HG02759 (cell line): ENCODE measurements at regions not wholly inside any gene's neighbourhood (a gene's known extent, or its start where the extent isn't known, plus 50 kb on each side); places are given as distances from the start of the nearest gene placed in this dataset.

Experiments
- ATAC-seq: cut with Tn5 transposase; IDR thresholded peaks from one replicate; pipeline ENCODE4 v1.9.1; 2021; ENCODE audit warnings: mild to moderate bottlenecking, moderate library complexity; ENCODE audit not compliant: unreplicated experiment

GRCh38 chr17:14918540-14918939 is 346.6 kb downstream of the PMP22 start:
- no peak for ATAC-seq

- ATAC-seq: no peak
These were observed 354.2 kb downstream of the PMP22 start for GRCh38 chr17:14910916-14911315.

- ATAC-seq: no peak
These were observed 360.7 kb downstream of the PMP22 start for GRCh38 chr17:14904386-14904785.

GRCh38 chr17:14903854-14904253 is 361.3 kb downstream of the PMP22 start:
- no peak for ATAC-seq

GRCh38 chr17:14902803-14903202 is 362.3 kb downstream of the PMP22 start:
- no peak for ATAC-seq

GRCh38 chr17:14902297-14902696 is 362.8 kb downstream of the PMP22 start:
- no peak for ATAC-seq

- no peak for ATAC-seq
These were observed 363.8 kb downstream of the PMP22 start for GRCh38 chr17:14901376-14901775.

- no peak for ATAC-seq
These were observed 378.9 kb downstream of the PMP22 start for GRCh38 chr17:14886200-14886739.

GRCh38 chr17:14882131-14882530 is 383.0 kb downstream of the PMP22 start:
- no peak for ATAC-seq

- no peak for ATAC-seq
These were observed 389.3 kb downstream of the PMP22 start for GRCh38 chr17:14875557-14876412.

GRCh38 chr17:14873996-14874395 is 391.1 kb downstream of the PMP22 start:
- no peak for ATAC-seq

- ATAC-seq: no peak
These were observed 391.6 kb downstream of the PMP22 start for GRCh38 chr17:14873540-14873939.

- ATAC-seq: no peak
These were observed 393.2 kb downstream of the PMP22 start for GRCh38 chr17:14871921-14872320.

- ATAC-seq: no peak
These were observed 398.9 kb downstream of the PMP22 start for GRCh38 chr17:14866266-14866665.

- ATAC-seq: no peak
These were observed 401.0 kb downstream of the PMP22 start for GRCh38 chr17:14864127-14864526.

GRCh38 chr17:14859542-14859941 is 405.6 kb downstream of the PMP22 start:
- ATAC-seq: no peak

GRCh38 chr17:14856176-14856575 is 408.9 kb downstream of the PMP22 start:
- no peak for ATAC-seq

GRCh38 chr17:14854691-14855090 is 410.4 kb downstream of the PMP22 start:
- ATAC-seq: no peak

- ATAC-seq: no peak
These were observed 419.4 kb downstream of the PMP22 start for GRCh38 chr17:14845591-14846281.

- no peak for ATAC-seq
These were observed 421.9 kb downstream of the PMP22 start for GRCh38 chr17:14843086-14843795.

- no peak for ATAC-seq
These were observed 424.4 kb downstream of the PMP22 start for GRCh38 chr17:14840616-14841231.
